Fibroblast of villous mesenchyme (primary cell): ENCODE measurements at regions not wholly inside any gene's neighbourhood (a gene's known extent, or its start where the extent isn't known, plus 50 kb on each side); places are given as distances from the start of the nearest gene placed in this dataset.

ENCODE experiments used
- DNase-seq: peaks from one replicate; pipeline ENCODE4 v3.0.0-alpha.2; 2010; ENCODE audit warnings: low read depth
- H3K4me3 ChIP-seq: 2 replicates; pipeline ENCODE4 v1.5.1; 2011; ENCODE audit warnings: low read depth, mild to moderate bottlenecking, low read length
- CTCF ChIP-seq: IDR thresholded peaks from 2 replicates; pipeline ENCODE4 v1.5.1; 2012; ENCODE audit warnings: low read depth, mild to moderate bottlenecking, low read length; ENCODE audit not compliant: insufficient read depth

GRCh38 chr6:132081338-132081737 is 130.2 kb upstream of the CCN2 start:
- TF ChIP-seq CTCF = no peak
- no peak overlapping the region for H3K4me3 ChIP-seq
- no peak for DNase-seq

GRCh38 chr6:132079286-132079685 is 128.1 kb upstream of the CCN2 start:
- no peak for DNase-seq
- no peak for TF ChIP-seq CTCF
- no peak overlapping the region for H3K4me3 ChIP-seq

- H3K4me3 ChIP-seq = no peak overlapping the region
- no peak for DNase-seq
- no peak for TF ChIP-seq CTCF
Measured at GRCh38 chr6:132076452-132076851, 125.3 kb upstream of the CCN2 start.

- TF ChIP-seq CTCF = no peak
- H3K4me3 ChIP-seq = no peak overlapping the region
- no peak for DNase-seq
Measured at GRCh38 chr6:132072831-132073230, 121.7 kb upstream of the CCN2 start.

- no peak for DNase-seq
- H3K4me3 ChIP-seq = no peak overlapping the region
- no peak for TF ChIP-seq CTCF
Measured at GRCh38 chr6:132072271-132072670, 121.1 kb upstream of the CCN2 start.

GRCh38 chr6:132070356-132070755 is 119.2 kb upstream of the CCN2 start:
- no peak overlapping the region for H3K4me3 ChIP-seq
- no peak for DNase-seq

More at GRCh38 chr6:132070356-132070755, 119.2 kb upstream of the CCN2 start:
- TF ChIP-seq CTCF = no peak
